HFF-Myc (cell line): ENCODE measurements at regions not wholly inside any gene's neighbourhood (a gene's known extent, or its start where the extent isn't known, plus 50 kb on each side); places are given as distances from the start of the nearest gene placed in this dataset.

Experiments
- DNase-seq: peaks from one replicate; pipeline ENCODE4 v3.0.0-alpha.2; 2011; ENCODE audit warnings: low read depth; ENCODE audit errors: extremely low read depth
- H3K4me3 ChIP-seq: replicated peaks from 2 replicates; pipeline ENCODE4 v1.5.1; 2011; ENCODE audit warnings: low read depth, mild to moderate bottlenecking, control low read depth, low read length
- TF ChIP-seq, protein P1 (sequence below): IDR thresholded peaks from 2 replicates; pipeline ENCODE4 v1.5.1; 2012; ENCODE audit warnings: mild to moderate bottlenecking, low read depth, low read length, control low read depth; ENCODE audit errors: missing control alignments

- no peak overlapping the region for H3K4me3 ChIP-seq
- TF ChIP-seq, protein P1, sequence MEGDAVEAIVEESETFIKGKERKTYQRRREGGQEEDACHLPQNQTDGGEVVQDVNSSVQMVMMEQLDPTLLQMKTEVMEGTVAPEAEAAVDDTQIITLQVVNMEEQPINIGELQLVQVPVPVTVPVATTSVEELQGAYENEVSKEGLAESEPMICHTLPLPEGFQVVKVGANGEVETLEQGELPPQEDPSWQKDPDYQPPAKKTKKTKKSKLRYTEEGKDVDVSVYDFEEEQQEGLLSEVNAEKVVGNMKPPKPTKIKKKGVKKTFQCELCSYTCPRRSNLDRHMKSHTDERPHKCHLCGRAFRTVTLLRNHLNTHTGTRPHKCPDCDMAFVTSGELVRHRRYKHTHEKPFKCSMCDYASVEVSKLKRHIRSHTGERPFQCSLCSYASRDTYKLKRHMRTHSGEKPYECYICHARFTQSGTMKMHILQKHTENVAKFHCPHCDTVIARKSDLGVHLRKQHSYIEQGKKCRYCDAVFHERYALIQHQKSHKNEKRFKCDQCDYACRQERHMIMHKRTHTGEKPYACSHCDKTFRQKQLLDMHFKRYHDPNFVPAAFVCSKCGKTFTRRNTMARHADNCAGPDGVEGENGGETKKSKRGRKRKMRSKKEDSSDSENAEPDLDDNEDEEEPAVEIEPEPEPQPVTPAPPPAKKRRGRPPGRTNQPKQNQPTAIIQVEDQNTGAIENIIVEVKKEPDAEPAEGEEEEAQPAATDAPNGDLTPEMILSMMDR, result no peak
- no peak for DNase-seq
Measured at GRCh38 chr1:208767816-208768215, 523.6 kb upstream of the PLXNA2 start.

- no peak for DNase-seq
- TF ChIP-seq, protein P1, result no peak
- no peak overlapping the region for H3K4me3 ChIP-seq
Measured at GRCh38 chr1:208772891-208773290, 528.7 kb upstream of the PLXNA2 start.

DNA sequence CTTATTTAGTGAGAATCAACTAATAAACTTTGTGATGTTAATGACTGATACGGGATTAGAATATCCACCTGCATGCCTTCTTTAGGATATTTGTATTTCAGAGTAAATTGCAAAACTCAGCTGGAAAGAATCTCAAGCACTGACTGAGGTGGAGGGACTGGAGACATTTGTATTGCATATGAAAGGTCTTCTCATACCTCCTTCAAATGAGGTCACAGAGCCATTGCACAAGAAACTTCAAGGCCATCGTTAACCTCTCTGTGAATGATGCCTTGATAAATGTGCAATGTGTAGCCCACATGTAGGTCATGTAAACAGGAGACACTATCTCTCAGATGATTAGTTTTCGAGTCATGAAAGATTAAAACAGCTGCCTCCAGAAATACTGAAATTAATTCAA is 531.7 kb upstream of the PLXNA2 start:
- DNase-seq, result no peak
- no peak overlapping the region for H3K4me3 ChIP-seq
- TF ChIP-seq, protein P1, result no peak

DNA sequence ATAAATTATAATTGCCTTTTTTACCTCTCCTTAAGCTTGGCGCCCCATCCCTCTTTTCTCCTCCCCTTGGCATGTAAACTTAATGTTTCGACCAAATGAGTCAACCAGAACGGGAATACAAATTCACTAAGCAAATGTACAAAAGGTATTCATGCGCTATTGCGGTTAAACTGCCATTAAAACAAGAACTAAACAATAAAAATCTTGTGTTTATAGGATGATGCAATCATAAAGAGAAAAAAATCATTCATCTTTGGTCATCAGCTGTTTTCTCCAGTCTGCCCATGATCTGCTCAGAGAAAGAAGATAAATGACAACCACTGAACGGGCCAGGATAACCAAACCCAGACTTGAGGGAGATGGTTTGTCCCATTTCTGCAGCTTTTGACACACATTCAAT is 534.2 kb upstream of the PLXNA2 start:
- no peak for DNase-seq
- H3K4me3 ChIP-seq, result no peak overlapping the region
- TF ChIP-seq, protein P1, result no peak

DNA sequence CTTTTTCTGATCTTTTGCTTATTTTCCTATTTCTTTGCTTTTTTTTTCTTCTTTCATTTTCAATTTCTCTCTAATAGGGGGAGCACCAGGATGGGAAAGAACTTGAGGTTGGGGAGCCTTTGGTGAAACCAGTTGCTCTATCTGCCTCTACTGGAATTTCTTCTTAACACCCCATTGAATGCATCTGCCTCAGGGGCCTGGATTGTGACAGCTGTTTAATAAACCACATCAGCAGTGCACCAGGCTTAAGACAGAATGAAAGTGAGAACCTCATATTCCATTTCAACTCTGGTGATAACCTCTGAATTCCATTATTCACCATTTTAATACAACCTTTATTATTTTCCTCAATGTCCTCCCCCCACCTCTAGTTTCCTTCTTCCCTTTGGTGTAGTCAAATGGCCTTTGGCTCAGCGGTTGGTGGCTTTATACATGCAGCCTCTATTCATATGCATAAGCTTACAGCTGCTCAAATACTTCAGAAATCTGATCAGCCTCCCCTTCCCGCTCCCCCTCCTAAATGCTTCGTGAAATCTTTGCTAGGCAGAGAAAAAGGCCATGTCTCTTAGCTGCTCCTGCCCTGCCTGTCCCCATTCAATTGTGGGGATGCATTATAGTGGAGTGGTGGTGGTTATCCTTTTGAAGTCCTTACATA is 537.3 kb upstream of the PLXNA2 start:
- no peak overlapping the region for H3K4me3 ChIP-seq
- TF ChIP-seq, protein P1, result no peak
- DNase-seq, result no peak

GRCh38 chr1:208782186-208782585 is 538.0 kb upstream of the PLXNA2 start:
- no peak overlapping the region for H3K4me3 ChIP-seq
- TF ChIP-seq, protein P1, result no peak
- DNase-seq, result no peak

DNA sequence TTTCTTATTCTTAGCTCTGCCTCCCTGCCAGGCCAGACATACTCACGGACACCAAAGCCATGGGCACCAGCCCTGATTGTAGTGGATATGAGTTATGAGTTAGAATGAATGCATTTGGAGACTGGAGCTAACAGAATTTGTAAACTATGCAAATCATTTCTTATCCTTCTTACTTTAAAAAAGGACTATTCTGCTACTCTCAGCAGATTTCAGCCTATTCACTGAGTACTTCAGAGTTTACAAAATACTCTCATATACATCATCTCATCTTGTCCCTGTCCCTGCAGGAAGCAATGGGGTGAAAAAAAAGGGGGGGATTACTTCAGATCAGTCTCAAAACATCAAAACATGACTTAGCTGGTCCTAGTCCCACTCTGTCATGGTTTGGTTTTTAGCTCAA is 541.4 kb upstream of the PLXNA2 start:
- no peak overlapping the region for H3K4me3 ChIP-seq
- no peak for DNase-seq
- TF ChIP-seq, protein P1, result no peak
